Activated naive CD4-positive, alpha-beta T cell treated with anti-CD3 and anti-CD28 coated beads, Interleukin-2, amount 50 U/mL, for 16 hours (primary cell): ENCODE measurements at regions not wholly inside any gene's neighbourhood (a gene's known extent, or its start where the extent isn't known, plus 50 kb on each side); places are given as distances from the start of the nearest gene placed in this dataset.

ENCODE experiments used
- DNase-seq: peaks from one replicate; pipeline ENCODE4 v3.0.0-alpha.2; 2020

DNA sequence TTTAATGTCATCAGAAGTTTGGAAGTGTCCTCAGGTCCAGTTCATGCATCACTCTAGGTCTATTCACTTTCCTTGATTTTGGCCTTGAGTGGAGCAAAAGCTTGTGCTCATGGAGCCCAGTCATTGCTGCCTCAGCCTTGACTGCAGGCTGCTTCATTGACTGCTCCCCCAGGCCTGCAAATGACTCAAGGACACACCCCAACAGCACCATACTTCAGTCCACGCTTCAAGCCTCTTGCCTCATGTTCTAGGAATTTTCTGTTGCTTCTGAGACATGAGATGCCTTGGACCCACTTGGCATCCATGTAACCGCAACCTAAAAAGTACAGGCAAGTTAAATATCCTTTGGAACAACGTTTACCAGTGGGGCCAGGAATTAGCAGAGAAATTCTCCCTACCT is 193.7 kb downstream of the PIK3R1 start:
- DNase-seq, result no peak

- DNase-seq, result no peak
Observed at GRCh38 chr5:68411161-68411560, 195.6 kb downstream of the PIK3R1 start.

DNA sequence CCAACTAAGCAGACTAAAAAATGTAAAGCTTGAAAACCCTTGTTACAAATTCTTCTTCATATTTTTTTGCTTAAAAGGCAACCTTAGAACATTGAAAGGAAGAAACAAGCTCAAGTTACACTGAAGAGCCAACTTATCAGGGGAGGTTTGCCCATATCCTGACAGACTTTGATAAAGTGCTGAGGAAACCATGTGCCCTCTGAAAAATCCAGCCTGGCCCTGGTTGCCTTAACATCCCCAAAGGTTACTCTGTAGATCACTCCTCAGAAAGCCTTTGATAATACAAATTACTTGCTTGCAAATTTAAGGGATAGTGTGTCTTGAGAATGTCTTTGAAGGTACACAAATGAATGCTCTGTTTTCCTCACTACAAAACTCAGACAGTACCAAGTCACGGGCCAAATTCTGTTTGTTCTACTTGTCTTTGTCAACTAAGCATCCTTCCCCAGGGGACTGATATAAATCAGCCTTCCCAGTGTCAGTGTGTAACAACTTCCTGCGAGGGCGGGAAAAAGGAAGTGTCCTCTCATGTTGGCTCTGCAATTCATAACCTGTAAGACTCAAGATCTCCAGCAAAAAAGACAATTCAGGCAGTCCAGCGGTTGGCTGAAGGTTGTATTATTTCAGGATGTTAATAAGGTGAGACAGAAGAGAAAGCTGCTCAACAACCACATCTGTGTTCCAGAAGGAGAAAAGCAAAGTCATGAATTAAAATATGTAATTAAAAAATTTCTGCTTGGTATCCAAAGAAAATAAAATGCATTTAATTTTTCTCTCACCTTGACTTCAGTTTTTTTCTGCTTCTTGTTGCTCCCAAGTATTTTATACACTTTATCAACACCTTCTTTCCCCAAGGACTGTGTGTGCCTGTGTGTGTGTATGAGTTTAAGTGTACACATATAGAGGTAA is 199.9 kb downstream of the PIK3R1 start:
- no peak for DNase-seq

DNA sequence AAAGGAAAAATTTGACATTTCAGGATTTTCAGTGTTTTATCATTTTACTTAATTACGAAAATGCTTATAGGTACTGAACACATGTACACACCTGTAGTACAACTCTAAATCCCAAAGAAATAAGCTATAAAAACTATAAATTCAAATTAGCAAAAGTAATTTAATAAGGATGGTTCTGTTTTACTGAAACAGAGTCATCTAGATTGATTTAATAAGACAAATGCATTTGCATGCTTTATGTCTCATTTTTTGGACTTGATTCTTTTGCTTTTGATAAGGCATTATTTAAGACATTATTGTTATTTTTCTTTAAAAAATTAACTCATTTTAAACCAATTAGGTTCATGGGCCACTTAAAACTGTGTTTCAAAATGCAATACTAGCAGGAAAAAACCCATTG is 201.2 kb downstream of the PIK3R1 start:
- DNase-seq, result no peak

DNA sequence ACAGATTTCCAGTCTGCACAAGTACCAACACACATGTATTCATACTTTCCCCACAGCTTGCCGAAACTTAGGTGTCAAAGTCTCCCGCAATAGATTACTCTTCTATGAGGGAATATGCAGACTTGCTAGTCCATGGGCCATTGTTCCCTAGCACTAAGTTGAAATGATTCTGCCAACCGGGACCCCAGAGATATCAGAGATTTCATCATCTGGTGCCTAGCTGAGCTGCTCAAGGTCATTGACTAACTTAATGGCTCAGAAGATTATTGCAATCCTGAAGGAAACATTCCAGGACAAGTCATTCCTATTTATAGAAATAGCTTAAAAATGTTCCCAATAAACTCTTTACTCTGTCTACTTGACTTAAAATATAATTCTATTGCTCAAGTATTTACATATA is 202.6 kb downstream of the PIK3R1 start:
- no peak for DNase-seq

DNA sequence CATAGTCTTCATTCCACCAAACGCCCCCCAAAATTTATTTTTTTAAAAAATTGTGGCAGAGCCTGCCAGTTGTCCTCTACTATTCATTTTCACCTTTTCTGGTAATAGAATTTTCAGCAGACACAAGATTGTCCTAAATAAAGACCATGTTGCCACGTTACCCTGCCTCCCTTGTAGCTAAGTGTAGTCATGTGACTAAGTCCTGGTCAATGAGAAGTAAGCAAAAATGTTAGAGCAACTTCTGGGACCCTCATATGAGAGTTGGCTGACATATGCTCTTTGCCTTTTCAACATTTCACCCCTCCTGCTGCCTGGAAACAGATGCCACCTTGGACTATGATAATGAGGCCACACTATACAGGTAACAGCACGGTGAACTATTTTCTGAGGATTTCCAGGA is 203.1 kb downstream of the PIK3R1 start:
- DNase-seq, result no peak

GRCh38 chr5:68419081-68419636 is 203.6 kb downstream of the PIK3R1 start:
- no peak for DNase-seq

GRCh38 chr5:68419637-68420452 is 204.3 kb downstream of the PIK3R1 start:
- DNase-seq, result no peak

GRCh38 chr5:68420476-68421344 is 205.2 kb downstream of the PIK3R1 start:
- no peak for DNase-seq

GRCh38 chr5:68421485-68422220 is 206.1 kb downstream of the PIK3R1 start:
- DNase-seq, result no peak

- DNase-seq, result no peak
Observed at GRCh38 chr5:68423154-68423811, 207.7 kb downstream of the PIK3R1 start.

GRCh38 chr5:68424799-68425537 is 209.4 kb downstream of the PIK3R1 start:
- no peak for DNase-seq

DNA sequence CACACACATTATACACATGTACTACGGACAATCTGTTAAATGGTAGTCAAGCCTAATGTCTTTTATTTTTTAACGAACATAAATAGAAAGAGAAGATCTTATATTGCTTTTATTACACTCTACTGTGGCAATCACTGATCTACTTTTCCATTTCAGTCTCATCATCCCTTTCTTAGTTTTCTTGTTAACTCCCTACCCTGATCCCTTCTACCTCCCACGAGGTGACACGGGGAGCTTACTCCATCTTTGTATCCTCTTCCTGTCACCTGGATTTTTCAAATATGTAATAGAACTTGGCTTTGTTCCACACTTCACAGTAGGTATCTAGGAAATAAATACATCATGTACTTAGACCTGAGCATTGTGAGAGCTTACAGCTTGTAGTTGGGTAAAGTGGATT is 211.0 kb downstream of the PIK3R1 start:
- DNase-seq, result no peak

GRCh38 chr5:68428231-68428811 is 212.8 kb downstream of the PIK3R1 start:
- DNase-seq, result no peak

DNA sequence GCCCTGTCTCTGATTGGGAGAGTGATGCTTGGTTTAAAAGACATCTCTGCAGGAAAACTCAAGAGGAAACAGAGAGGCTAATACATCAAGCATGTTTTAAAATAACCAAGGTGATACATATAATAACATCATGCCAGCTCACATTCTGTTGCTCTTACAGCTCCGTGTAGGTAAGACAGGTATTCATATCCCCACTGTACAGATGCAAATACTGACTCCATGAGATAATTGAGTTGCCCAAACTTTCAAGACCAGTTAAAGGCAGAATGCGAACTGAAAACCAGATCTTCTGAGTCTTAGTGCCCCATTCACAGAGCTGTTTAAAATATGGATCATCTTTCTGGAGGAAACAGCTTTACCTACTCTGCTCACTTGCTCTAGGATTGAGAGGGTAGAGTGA is 214.0 kb downstream of the PIK3R1 start:
- DNase-seq, result no peak

DNA sequence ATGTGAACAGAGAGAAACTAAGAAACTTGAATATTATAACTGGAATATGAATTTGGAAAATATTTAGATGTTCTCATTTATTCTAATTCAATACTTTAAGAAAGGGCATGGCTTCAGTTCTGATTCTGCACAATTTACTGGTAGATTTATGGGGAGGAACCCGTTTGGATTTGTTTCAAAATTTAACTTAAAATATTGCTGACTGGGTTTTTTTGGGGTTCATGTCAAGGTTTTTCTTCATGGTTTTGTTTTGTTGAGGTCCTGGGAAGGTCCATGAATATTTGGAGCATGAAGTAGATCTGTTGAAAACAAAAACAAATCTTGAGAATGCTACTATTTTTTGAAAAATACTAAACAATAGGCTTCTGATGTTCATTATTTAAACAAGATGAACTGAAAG is 214.7 kb downstream of the PIK3R1 start:
- no peak for DNase-seq

GRCh38 chr5:68431186-68431585 is 215.6 kb downstream of the PIK3R1 start:
- DNase-seq, result no peak

DNA sequence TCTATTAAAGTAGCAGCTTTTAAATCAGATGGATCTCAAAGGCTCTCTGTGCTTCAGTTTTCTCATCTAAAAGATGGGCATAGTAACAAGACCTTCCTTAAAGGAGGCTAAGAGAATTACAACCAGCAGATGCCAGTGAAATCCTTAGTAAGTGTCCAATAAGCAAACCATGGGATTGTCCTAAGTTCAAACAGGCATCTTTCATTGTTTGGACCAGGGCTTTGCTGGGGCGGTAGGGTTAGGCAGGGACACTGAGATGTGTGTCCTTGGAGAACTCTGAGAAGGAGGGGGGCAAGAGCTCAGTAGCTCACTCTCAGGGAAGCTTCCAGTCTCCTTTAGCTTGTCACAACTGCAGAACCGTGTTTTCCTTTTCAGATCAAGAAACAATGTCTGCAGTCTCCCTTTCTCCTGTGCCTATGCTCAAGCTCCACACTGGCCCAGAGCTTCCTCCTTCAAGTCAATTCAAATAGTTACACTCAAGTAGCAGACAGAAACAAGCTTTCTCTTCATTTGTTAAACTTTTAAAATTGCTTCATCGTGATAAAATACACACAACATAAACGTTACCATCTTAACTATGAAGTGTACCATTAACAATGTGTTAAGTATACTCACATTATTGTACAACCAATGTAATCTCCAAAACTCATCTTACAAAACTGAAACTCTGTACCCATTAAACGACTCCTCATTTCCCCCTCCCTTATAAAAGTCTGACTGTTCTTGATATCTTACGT is 216.2 kb downstream of the PIK3R1 start:
- no peak for DNase-seq

DNA sequence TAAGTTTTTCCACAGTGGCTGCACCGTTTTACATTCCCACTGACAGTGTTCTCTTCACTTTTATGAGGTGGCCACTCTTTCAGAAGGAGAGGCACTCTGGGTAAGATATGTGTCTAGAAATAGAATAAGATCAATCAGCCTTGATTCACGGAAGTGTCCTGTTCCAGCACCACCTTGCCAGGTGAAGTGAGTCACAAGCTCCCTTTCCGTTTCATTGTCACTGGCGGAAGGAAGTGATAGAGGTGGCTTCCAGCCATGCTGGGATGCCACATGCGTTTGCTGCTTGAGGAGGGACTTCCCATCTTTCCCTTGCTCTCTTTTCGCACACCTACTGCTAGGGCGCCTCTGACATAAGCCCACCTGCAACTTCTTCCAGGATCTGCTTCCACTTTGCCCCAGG is 217.1 kb downstream of the PIK3R1 start:
- DNase-seq, result no peak

- no peak for DNase-seq
Observed at GRCh38 chr5:68433526-68433922, 218.0 kb downstream of the PIK3R1 start.
